SU-DHL-6 (cell line): ENCODE measurements at regions not wholly inside any gene's neighbourhood (a gene's known extent, or its start where the extent isn't known, plus 50 kb on each side); places are given as distances from the start of the nearest gene placed in this dataset.

ENCODE experiments used
- H2AFZ ChIP-seq: fragments of 200-600 bp; sonication (generic); 2 replicates; pipeline ENCODE4 v1.6.1; 2014; ENCODE audit warnings: low read depth, mild to moderate bottlenecking, moderate library complexity, mixed read lengths, antibody characterized with exemption, low read length; ENCODE audit not compliant: severe bottlenecking
- H3F3A ChIP-seq: fragments of 200-600 bp; shearing (Covaris generic); 2 replicates; pipeline ENCODE4 v1.6.0; 2016; ENCODE audit warnings: antibody characterized with exemption, mild to moderate bottlenecking; ENCODE audit not compliant: insufficient read depth
- H3K27ac ChIP-seq: fragments of 200-600 bp; sonication (generic); 2 replicates; pipeline ENCODE4 v1.5.1; 2016; ENCODE audit warnings: low read depth, mild to moderate bottlenecking, low read length, moderate library complexity, mixed read lengths
- H3K27me3 ChIP-seq: fragments of 200-600 bp; sonication (generic), shearing (Covaris generic); 2 replicates; pipeline ENCODE4 v1.6.0; 2014; ENCODE audit warnings: mild to moderate bottlenecking, low read length
- H3K36me3 ChIP-seq: fragments of 200-600 bp; sonication (generic); 2 replicates; pipeline ENCODE4 v1.6.1; 2014; ENCODE audit warnings: mild to moderate bottlenecking, low read length, mixed read lengths
- H3K4me2 ChIP-seq: fragments of 300-600, 200-600 bp; shearing (Covaris generic), sonication (generic); 2 replicates; pipeline ENCODE4 v1.6.0; 2014; ENCODE audit warnings: low read length, low read depth, mild to moderate bottlenecking; ENCODE audit not compliant: poor library complexity, severe bottlenecking
- H3K4me3 ChIP-seq: fragments of 200-600 bp; sonication (generic); 2 replicates; pipeline ENCODE4 v1.5.1; 2014; ENCODE audit warnings: antibody characterized with exemption, low read length, mild to moderate bottlenecking, mixed read lengths; ENCODE audit not compliant: insufficient read depth, poor library complexity, severe bottlenecking
- H3K79me2 ChIP-seq: fragments of 200-600 bp; sonication (generic); 2 replicates; pipeline ENCODE4 v1.6.1; 2014; ENCODE audit warnings: mild to moderate bottlenecking, low read length, moderate library complexity; ENCODE audit not compliant: insufficient read depth
- H3K9ac ChIP-seq: fragments of 200-600 bp; sonication (generic); 2 replicates; pipeline ENCODE4 v1.7.0; 2014; ENCODE audit warnings: mild to moderate bottlenecking, low read length
- H3K9me2 ChIP-seq: fragments of 200-600 bp; sonication (generic); replicated peaks from 2 replicates; pipeline ENCODE4 v1.6.1; 2014; ENCODE audit warnings: low read length; ENCODE audit not compliant: insufficient read depth
- H3K9me3 ChIP-seq: fragments of 200-600 bp; sonication (generic); 2 replicates; pipeline ENCODE4 v1.6.1; 2014; ENCODE audit warnings: low read length, mixed read lengths; ENCODE audit not compliant: insufficient read depth
- H4K20me1 ChIP-seq: fragments of 200-600 bp; sonication (generic); 2 replicates; pipeline ENCODE4 v1.6.1; 2014; ENCODE audit warnings: low read depth, mild to moderate bottlenecking, antibody characterized with exemption, low read length, moderate library complexity, mixed read lengths
- EZH2phosphoT487 ChIP-seq: fragments of 200-600 bp; sonication (generic), shearing (Covaris generic); conservative IDR thresholded peaks from 2 replicates; pipeline ENCODE4 v1.6.1; 2018; ENCODE audit warnings: mild to moderate bottlenecking, antibody characterized with exemption, low read length, moderate library complexity, mixed read lengths
- TF ChIP-seq, protein P1 (sequence below): fragments of 200-600 bp; sonication (generic); IDR thresholded peaks from one replicate; pipeline ENCODE4 v1.5.1; 2017; ENCODE audit warnings: antibody characterized with exemption, mild to moderate bottlenecking, low read length, moderate library complexity; ENCODE audit not compliant: insufficient read depth, poor library complexity, severe bottlenecking

DNA sequence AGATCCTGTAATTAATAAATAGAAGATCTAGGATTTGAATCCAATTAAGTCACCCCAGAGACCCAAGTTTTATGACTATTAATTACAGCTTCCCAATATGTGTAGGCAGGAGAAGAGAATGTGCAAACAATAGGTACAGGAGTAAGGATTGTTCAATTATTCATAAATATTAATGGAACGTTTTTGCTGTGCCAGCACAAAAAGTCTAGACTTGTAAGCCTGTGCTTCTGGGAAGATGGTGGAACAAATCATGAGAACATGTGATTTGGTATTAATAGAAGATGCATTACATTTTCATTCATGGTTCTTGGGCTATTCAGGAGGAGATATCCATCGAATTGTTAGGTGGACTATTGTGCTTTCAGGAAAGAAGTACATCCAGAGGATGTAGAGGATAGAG, 1240.9 kb downstream of the STIM2 start:
- no peaks in the 10 kb centered on the region for H3K27me3 ChIP-seq
- no peak for TF ChIP-seq EZH2phosphoT487
- TF ChIP-seq, protein P1, sequence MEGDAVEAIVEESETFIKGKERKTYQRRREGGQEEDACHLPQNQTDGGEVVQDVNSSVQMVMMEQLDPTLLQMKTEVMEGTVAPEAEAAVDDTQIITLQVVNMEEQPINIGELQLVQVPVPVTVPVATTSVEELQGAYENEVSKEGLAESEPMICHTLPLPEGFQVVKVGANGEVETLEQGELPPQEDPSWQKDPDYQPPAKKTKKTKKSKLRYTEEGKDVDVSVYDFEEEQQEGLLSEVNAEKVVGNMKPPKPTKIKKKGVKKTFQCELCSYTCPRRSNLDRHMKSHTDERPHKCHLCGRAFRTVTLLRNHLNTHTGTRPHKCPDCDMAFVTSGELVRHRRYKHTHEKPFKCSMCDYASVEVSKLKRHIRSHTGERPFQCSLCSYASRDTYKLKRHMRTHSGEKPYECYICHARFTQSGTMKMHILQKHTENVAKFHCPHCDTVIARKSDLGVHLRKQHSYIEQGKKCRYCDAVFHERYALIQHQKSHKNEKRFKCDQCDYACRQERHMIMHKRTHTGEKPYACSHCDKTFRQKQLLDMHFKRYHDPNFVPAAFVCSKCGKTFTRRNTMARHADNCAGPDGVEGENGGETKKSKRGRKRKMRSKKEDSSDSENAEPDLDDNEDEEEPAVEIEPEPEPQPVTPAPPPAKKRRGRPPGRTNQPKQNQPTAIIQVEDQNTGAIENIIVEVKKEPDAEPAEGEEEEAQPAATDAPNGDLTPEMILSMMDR: no peak
- no peak overlapping the region for H3K4me3 ChIP-seq
- no peaks in the 10 kb centered on the region for H3K9me2 ChIP-seq
- H3K27ac ChIP-seq: no peak overlapping the region
- H2AFZ ChIP-seq: no peak overlapping the region
- H3K9ac ChIP-seq: no peak overlapping the region
- H3K4me2 ChIP-seq: no peak overlapping the region
- no peaks in the 10 kb centered on the region for H3K79me2 ChIP-seq
- H4K20me1 ChIP-seq: no peaks in the 10 kb centered on the region
- no peaks in the 10 kb centered on the region for H3K36me3 ChIP-seq
- no peaks in the 10 kb centered on the region for H3F3A ChIP-seq
- H3K9me3 ChIP-seq: no peaks in the 10 kb centered on the region

DNA sequence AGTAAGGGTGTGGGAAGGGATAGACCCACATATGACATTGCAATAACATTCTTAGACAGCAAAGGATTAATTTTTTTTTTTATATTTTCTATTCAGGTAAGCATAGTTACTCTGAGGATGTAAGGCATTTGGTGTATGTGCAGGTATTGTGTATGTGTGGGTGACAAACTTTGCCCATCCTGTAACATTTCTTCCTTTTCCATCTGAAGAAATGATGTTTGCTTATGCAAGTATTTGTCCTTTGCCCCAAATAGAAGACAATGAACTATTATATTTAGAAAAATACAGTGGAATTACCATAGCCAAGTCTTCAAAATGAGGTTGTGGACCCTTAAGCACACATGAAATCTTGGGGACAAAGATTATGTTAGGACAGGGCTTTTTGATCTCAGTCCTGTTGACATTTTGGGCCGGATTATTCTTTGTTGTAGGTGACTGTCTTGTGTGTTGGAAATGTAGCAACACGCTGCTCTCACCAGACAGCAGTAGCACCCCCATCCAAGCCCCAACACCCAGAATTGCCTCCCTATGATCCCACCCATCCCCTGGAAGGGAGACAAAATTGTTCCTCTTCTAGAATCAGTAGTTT, 1244.7 kb downstream of the STIM2 start:
- no peaks in the 10 kb centered on the region for H3K36me3 ChIP-seq
- no peaks in the 10 kb centered on the region for H4K20me1 ChIP-seq
- H3K9me3 ChIP-seq: no peaks in the 10 kb centered on the region
- no peak overlapping the region for H3K4me3 ChIP-seq
- H3K79me2 ChIP-seq: no peaks in the 10 kb centered on the region
- H3K9ac ChIP-seq: no peak overlapping the region
- no peak overlapping the region for H3K27ac ChIP-seq
- H3K27me3 ChIP-seq: no peaks in the 10 kb centered on the region
- no peak overlapping the region for H3K4me2 ChIP-seq
- TF ChIP-seq EZH2phosphoT487: no peak
- TF ChIP-seq, protein P1: no peak
- no peak overlapping the region for H2AFZ ChIP-seq
- H3K9me2 ChIP-seq: no peaks in the 10 kb centered on the region
- H3F3A ChIP-seq: no peaks in the 10 kb centered on the region

DNA sequence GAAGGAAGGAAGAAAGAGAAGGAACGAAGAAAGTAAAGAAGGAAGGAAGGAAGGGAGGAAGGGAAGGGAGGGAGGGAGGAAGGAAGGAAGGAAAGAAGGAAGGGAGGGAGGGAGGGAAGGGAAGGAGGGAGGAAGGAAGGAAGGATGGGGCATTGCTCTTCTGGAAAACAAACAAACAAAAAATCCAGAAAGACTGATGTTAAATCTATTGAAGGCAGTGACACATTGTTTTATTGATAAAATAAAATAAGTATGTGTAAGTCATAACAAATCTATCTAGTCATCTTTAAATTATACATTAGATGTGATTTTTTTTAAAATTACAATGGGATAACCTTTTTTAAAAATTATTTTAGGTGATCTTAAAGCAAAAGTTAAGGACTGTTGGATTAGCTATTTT, 1245.5 kb downstream of the STIM2 start:
- Histone ChIP-seq H3K4me2 (no peak overlapping the region), H2AFZ (no peak overlapping the region), H3K9ac (no peak overlapping the region), H3F3A (no peaks in the 10 kb centered on the region), H3K4me3 (no peak overlapping the region), H3K9me2 (no peaks in the 10 kb centered on the region), H3K27me3 (no peaks in the 10 kb centered on the region), H3K27ac (no peak overlapping the region), H4K20me1 (no peaks in the 10 kb centered on the region), H3K79me2 (no peaks in the 10 kb centered on the region), H3K36me3 (no peaks in the 10 kb centered on the region), H3K9me3 (no peaks in the 10 kb centered on the region)
- TF ChIP-seq EZH2phosphoT487: no peak
- TF ChIP-seq, protein P1: no peak
